ENCODE measurements at regions not wholly inside any gene's neighbourhood (a gene's known extent, or its start where the extent isn't known, plus 50 kb on each side); places are given as distances from the start of the nearest gene placed in this dataset.

DNA sequence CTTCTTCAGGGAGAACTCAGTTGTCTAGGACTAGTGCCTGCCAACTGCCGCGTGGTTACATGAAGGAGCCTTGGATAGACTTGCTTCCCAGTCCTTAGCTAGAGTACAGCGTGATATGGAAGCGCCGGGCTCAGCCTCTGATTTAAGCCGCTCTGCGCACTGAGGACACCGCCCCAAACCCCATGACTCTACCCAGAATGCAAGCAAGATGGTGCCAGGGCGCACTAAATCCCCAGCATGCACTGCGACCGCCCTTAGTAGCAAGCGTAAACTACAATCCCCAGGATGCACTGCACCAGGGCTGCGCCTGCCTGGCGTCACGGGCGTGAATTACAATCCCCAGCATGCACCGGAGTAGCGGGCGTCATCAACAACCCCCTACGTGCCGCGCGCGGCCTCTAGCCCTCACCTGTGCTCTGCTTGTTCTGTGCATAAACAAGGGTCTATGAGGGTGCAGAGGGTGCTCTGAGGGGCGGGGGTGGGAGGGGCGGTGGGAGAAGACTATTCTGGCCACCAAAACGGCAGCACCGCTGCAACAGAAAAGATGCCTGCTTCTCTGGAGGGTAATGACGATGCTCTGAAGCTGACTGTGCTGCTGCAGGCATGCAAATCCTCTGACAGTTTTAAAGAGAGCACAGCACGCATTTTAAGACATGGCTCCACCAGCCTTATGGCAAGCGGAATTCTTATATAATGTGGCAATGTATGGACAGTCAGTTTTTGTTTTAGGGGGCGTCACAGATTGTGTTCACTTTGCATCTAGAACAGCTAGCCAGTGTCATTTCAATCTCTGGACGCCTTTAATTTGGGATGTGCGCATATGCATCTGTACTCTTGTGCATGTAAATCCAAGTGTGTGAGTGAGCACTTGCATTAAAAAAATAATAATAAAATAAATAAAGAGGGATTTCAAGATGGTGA is 282.5 kb upstream of the MYT1L start:
- Histone ChIP-seq H3K18ac (ENCODE audit: low read depth, low read length) (no peak overlapping the region), H4K91ac (ENCODE audit: insufficient read depth, low read depth, low read length) (no peak overlapping the region), H4K5ac (ENCODE audit: low read depth, low read length) (0 out of 2 replicates have a peak overlapping the region, but pooled peaks have one; percentile 36), H3K9me3 (ENCODE audit: control insufficient read depth, insufficient read depth, low read length) (peaks cover 6% of the 10 kb centered on the region), H3K9me1 (ENCODE audit: insufficient read depth, low read length) (no peaks in the 10 kb centered on the region), H2AFZ (replicated peaks; ENCODE audit: low read length, poor library complexity) (peak overlapping the region; percentile 49), H3K4me2 (ENCODE audit: low read depth, low read length) (peak overlapping the region; percentile 54; the same call in 1 of the 2 replicates), H3K79me1 (ENCODE audit: low read depth in 1 of 2, low read length in 2 of 2) (no peaks in the 10 kb centered on the region), H2BK5ac (ENCODE audit: low read depth, low read length, poor library complexity, severe bottlenecking) (no peak overlapping the region), H3K4me1 (ENCODE audit: control insufficient read depth, insufficient read depth, low read length) (no peaks in the 10 kb centered on the region), H2AK9ac (replicated peaks; ENCODE audit: low read depth, low read length, poor library complexity) (peak overlapping the region; percentile 61), H4K8ac (ENCODE audit: low read depth in 2 of 2, low read length in 2 of 2) (no peak overlapping the region), H3K4me3 (ENCODE audit: insufficient read depth, low read depth, low read length) (peak overlapping the region; percentile 34), H2BK120ac (ENCODE audit: low read depth, low read length) (no peak overlapping the region), H2BK20ac (ENCODE audit: low read depth, low read length) (no peak overlapping the region), H3K23ac (ENCODE audit: low read depth, low read length) (no peak overlapping the region), H3K36me3 (ENCODE audit: control insufficient read depth, insufficient read depth, low read length) (no peaks in the 10 kb centered on the region), H3K9ac (ENCODE audit: low read depth, low read length) (no peak overlapping the region), H3K27ac (ENCODE audit: insufficient read depth, low read length) (no peak overlapping the region), H3K56ac (ENCODE audit: extremely low read depth, insufficient read depth, low read length) (no peak overlapping the region), H2BK15ac (ENCODE audit: low read depth, low read length) (no peak overlapping the region), H3K4ac (ENCODE audit: low read depth, low read length) (no peak overlapping the region), H3K27me3 (ENCODE audit: control insufficient read depth, insufficient read depth, low read length) (no peaks in the 10 kb centered on the region), H3K14ac (replicated peaks; ENCODE audit: low read depth, low read length) (no peak overlapping the region), H2AK5ac (ENCODE audit: low read depth, low read length) (no peak overlapping the region), H4K20me1 (ENCODE audit: insufficient read depth, low read length) (no peaks in the 10 kb centered on the region)
- dilution Hi-C loops (cut with HindIII; ENCODE audit: low sequenced_read_pairs, unreplicated experiment): no loop called here
- no peak for TF ChIP-seq BHLHE40 (IDR thresholded peaks at IDR 0.05; ENCODE audit: low read depth, low read length)
- TF ChIP-seq MAFK (IDR thresholded peaks at IDR 0.05; ENCODE audit: low read depth, low read length): no peak
- TF ChIP-seq CTCF (conservative IDR thresholded peaks at IDR 0.05; ENCODE audit: low read depth, low read length): no peak
- ATAC-seq (ENCODE audit: low read depth) (peak; percentile 88), DNase-seq (peak; percentile 62)
- ChIA-PET CTCF (interaction anchor here (0.6 kb wide), 1 partner anchor 18 kb away, joined by 4 read pairs; no protein-coding TSS in a partner anchor), POLR2A (ENCODE audit: unreplicated experiment) (interaction anchor here (0.6 kb wide), 1 partner anchor 41 kb away, joined by 3 read pairs; no protein-coding TSS in a partner anchor)
- BruUV-seq (replicated peaks): no TSS peak
- intact Hi-C loops (cut with micrococcal nuclease): no loop called here
- 0% methylated on average over 3 of the region's 34 CpGs; no CpG with 5 or more reads in 1 of the 2 experiments for WGBS, 2 experiments (ENCODE audit: extremely low coverage in 2 of 2, insufficient read length in 1 of 2)
- in situ Hi-C loops (cut with MboI; ENCODE audit: low sequenced_read_pairs): no loop called here
